ENCODE measurements at regions not wholly inside any gene's neighbourhood (a gene's known extent, or its start where the extent isn't known, plus 50 kb on each side); places are given as distances from the start of the nearest gene placed in this dataset.

GRCh38 chr1:68848017-68848416, 351.1 kb upstream of the DEPDC1 start:
- TF ChIP-seq POLR2A (IDR thresholded peaks at IDR 0.05) (no peak), CTCF (IDR thresholded peaks at IDR 0.05) (no peak)
